ENCODE measurements at regions not wholly inside any gene's neighbourhood (a gene's known extent, or its start where the extent isn't known, plus 50 kb on each side); places are given as distances from the start of the nearest gene placed in this dataset.

- no peak for TF ChIP-seq CTCF (conservative IDR thresholded peaks at IDR 0.05; ENCODE audit: low read length)
- TF ChIP-seq EZH2phosphoT487 (IDR thresholded peaks at IDR 0.05; ENCODE audit: borderline replicate concordance, low read depth, low read length) = no peak
Measured at GRCh38 chr6:14765106-14765505, 480.8 kb upstream of the JARID2 start.
